Fibroblast of lung (primary cell): ENCODE measurements at regions not wholly inside any gene's neighbourhood (a gene's known extent, or its start where the extent isn't known, plus 50 kb on each side); places are given as distances from the start of the nearest gene placed in this dataset.

Experiments
- CTCF ChIP-seq, 2 donors: IDR thresholded peaks in 1 of 2; conservative IDR thresholded peaks in 1 of 2; 1 replicate in 1 of 2; 2 replicates in 1 of 2; pipeline ENCODE4 v1.5.1; 2011 to 2012; ENCODE audit warnings: low read length in 2 of 2, control low read depth in 1 of 2, inconsistent platforms in 1 of 2, low read depth in 1 of 2, mild to moderate bottlenecking in 1 of 2
- EZH2 ChIP-seq: IDR thresholded peaks from 2 replicates; pipeline ENCODE4 v1.5.1; 2012; ENCODE audit warnings: low read length, control low read depth, mild to moderate bottlenecking; ENCODE audit errors: missing control alignments

- TF ChIP-seq CTCF (conservative IDR thresholded peaks at IDR 0.05 in 1 of 2, IDR thresholded peaks at IDR 0.05 in 1 of 2; ENCODE audit: low read depth in 1 of 2, low read length in 2 of 2) (no peak), EZH2 (no peak)
Measured at GRCh38 chr13:90591927-90592268, 755.6 kb upstream of the MIR17HG start.
